ENCODE measurements at regions not wholly inside any gene's neighbourhood (a gene's known extent, or its start where the extent isn't known, plus 50 kb on each side); places are given as distances from the start of the nearest gene placed in this dataset.

DNA sequence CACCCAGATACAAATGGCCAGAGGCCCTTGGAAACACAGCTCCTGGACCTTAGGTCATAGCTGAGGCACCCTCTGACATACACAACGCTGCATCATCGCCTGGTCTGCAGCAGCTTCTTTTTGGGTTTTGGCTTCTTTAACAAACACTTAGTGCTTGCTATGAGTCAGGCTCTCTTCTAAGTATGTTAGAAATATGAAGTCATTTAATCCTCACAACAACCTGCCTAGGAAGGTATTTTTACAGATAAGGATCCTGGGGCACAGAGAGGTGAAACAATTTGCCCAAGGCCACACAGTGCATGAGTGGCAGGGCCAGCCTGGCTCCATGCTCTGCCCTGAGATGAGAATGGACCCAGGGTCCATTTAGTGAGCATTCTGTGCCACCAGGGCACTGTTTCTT is 96.6 kb downstream of the TMEM17 start:
- H3K4ac ChIP-seq (ENCODE audit: low read depth, low read length) = no peak overlapping the region
- BruUV-seq (replicated peaks) = no TSS peak
- no peak overlapping the region for H3K14ac ChIP-seq (replicated peaks; ENCODE audit: low read depth, low read length)
- dilution Hi-C loops (cut with HindIII; ENCODE audit: low sequenced_read_pairs, unreplicated experiment) = no loop called here
- ATAC-seq (ENCODE audit: low read depth) = peak; percentile 42
- H2AK9ac ChIP-seq (replicated peaks; ENCODE audit: low read depth, low read length, poor library complexity) = no peak overlapping the region
- H3K36me3 ChIP-seq (ENCODE audit: control insufficient read depth, insufficient read depth, low read length) = no peaks in the 10 kb centered on the region
- no peak overlapping the region for H3K4me3 ChIP-seq (ENCODE audit: insufficient read depth, low read depth, low read length)
- H3K23ac ChIP-seq (ENCODE audit: low read depth, low read length) = no peak overlapping the region
- H3K4me2 ChIP-seq (ENCODE audit: low read depth, low read length) = no peak overlapping the region
- no peak overlapping the region for H2AK5ac ChIP-seq (ENCODE audit: low read depth, low read length)
- no peak overlapping the region for H2BK20ac ChIP-seq (ENCODE audit: low read depth, low read length)
- intact Hi-C loops (cut with micrococcal nuclease) = no loop called here
- H3K27me3 ChIP-seq (ENCODE audit: control insufficient read depth, insufficient read depth, low read length) = peaks cover 5% of the 10 kb centered on the region
- H2BK120ac ChIP-seq (ENCODE audit: low read depth, low read length) = no peak overlapping the region
- no peaks in the 10 kb centered on the region for H3K79me1 ChIP-seq (ENCODE audit: low read depth in 1 of 2, low read length in 2 of 2)
- H4K91ac ChIP-seq (ENCODE audit: insufficient read depth, low read depth, low read length) = no peak overlapping the region
- ChIA-PET POLR2A (ENCODE audit: unreplicated experiment) (no interaction called here), CTCF (interaction anchor here (1.0 kb wide), 1 partner anchor 481 kb away, joined by 3 read pairs; no protein-coding TSS in a partner anchor)
- H2BK5ac ChIP-seq (ENCODE audit: low read depth, low read length, poor library complexity, severe bottlenecking) = no peak overlapping the region
- no peak for TF ChIP-seq BHLHE40 (IDR thresholded peaks at IDR 0.05; ENCODE audit: low read depth, low read length)
- TF ChIP-seq CEBPB (IDR thresholded peaks at IDR 0.05; ENCODE audit: low read depth, low read length) = no peak
- no peak for TF ChIP-seq RFX5 (IDR thresholded peaks at IDR 0.05; ENCODE audit: low read depth, low read length)
- no peak for TF ChIP-seq SMC3 (IDR thresholded peaks at IDR 0.05; ENCODE audit: low read depth, low read length)
- TF ChIP-seq, protein P1, sequence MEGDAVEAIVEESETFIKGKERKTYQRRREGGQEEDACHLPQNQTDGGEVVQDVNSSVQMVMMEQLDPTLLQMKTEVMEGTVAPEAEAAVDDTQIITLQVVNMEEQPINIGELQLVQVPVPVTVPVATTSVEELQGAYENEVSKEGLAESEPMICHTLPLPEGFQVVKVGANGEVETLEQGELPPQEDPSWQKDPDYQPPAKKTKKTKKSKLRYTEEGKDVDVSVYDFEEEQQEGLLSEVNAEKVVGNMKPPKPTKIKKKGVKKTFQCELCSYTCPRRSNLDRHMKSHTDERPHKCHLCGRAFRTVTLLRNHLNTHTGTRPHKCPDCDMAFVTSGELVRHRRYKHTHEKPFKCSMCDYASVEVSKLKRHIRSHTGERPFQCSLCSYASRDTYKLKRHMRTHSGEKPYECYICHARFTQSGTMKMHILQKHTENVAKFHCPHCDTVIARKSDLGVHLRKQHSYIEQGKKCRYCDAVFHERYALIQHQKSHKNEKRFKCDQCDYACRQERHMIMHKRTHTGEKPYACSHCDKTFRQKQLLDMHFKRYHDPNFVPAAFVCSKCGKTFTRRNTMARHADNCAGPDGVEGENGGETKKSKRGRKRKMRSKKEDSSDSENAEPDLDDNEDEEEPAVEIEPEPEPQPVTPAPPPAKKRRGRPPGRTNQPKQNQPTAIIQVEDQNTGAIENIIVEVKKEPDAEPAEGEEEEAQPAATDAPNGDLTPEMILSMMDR (conservative IDR thresholded peaks at IDR 0.05; ENCODE audit: low read depth, low read length) = no peak
- TF ChIP-seq POLR2A (IDR thresholded peaks at IDR 0.05; ENCODE audit: low read depth, low read length) = no peak
- TF ChIP-seq MXI1 (IDR thresholded peaks at IDR 0.05; ENCODE audit: borderline replicate concordance, low read depth, low read length) = no peak
- TF ChIP-seq, protein P2, sequence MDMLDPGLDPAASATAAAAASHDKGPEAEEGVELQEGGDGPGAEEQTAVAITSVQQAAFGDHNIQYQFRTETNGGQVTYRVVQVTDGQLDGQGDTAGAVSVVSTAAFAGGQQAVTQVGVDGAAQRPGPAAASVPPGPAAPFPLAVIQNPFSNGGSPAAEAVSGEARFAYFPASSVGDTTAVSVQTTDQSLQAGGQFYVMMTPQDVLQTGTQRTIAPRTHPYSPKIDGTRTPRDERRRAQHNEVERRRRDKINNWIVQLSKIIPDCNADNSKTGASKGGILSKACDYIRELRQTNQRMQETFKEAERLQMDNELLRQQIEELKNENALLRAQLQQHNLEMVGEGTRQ (IDR thresholded peaks at IDR 0.05; ENCODE audit: low read depth, low read length) = no peak
- TF ChIP-seq, protein P3, sequence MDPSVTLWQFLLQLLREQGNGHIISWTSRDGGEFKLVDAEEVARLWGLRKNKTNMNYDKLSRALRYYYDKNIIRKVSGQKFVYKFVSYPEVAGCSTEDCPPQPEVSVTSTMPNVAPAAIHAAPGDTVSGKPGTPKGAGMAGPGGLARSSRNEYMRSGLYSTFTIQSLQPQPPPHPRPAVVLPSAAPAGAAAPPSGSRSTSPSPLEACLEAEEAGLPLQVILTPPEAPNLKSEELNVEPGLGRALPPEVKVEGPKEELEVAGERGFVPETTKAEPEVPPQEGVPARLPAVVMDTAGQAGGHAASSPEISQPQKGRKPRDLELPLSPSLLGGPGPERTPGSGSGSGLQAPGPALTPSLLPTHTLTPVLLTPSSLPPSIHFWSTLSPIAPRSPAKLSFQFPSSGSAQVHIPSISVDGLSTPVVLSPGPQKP (IDR thresholded peaks at IDR 0.05; ENCODE audit: borderline replicate concordance, low read depth, low read length) = no peak
- no peak for TF ChIP-seq NFE2L2 (IDR thresholded peaks at IDR 0.05; ENCODE audit: low read depth, low read length)
- TF ChIP-seq CHD1 (IDR thresholded peaks at IDR 0.05; ENCODE audit: low read depth, low read length) = no peak
- TF ChIP-seq MAFK (IDR thresholded peaks at IDR 0.05; ENCODE audit: low read depth, low read length) = no peak
- TF ChIP-seq MAZ (IDR thresholded peaks at IDR 0.05; ENCODE audit: borderline replicate concordance, low read depth, low read length) = no peak
- peak; percentile 49 for DNase-seq
- peaks cover 2% of the 10 kb centered on the region; the same call in 1 of the 2 replicates for H3K4me1 ChIP-seq (ENCODE audit: control insufficient read depth, insufficient read depth, low read length)
- H3K9me1 ChIP-seq (ENCODE audit: insufficient read depth, low read length) = no peaks in the 10 kb centered on the region
- H3K9me3 ChIP-seq (ENCODE audit: control insufficient read depth, insufficient read depth, low read length) = no peaks in the 10 kb centered on the region
- no peak overlapping the region for H2AFZ ChIP-seq (replicated peaks; ENCODE audit: low read length, poor library complexity)
- no peak overlapping the region for H4K8ac ChIP-seq (ENCODE audit: low read depth in 2 of 2, low read length in 2 of 2)
- no peak overlapping the region for H3K56ac ChIP-seq (ENCODE audit: extremely low read depth, insufficient read depth, low read length)
- no CpG with 5 or more reads among the region's 2 CpGs for WGBS, 2 experiments (ENCODE audit: extremely low coverage in 2 of 2, insufficient read length in 1 of 2)
- no peak overlapping the region for H3K18ac ChIP-seq (ENCODE audit: low read depth, low read length)
- no peak overlapping the region for H3K27ac ChIP-seq (ENCODE audit: insufficient read depth, low read length)
- no peak overlapping the region for H3K9ac ChIP-seq (ENCODE audit: low read depth, low read length)
- in situ Hi-C loops (cut with MboI; ENCODE audit: low sequenced_read_pairs) = no loop called here
- no peak overlapping the region for H4K5ac ChIP-seq (ENCODE audit: low read depth, low read length)
- no peaks in the 10 kb centered on the region for H4K20me1 ChIP-seq (ENCODE audit: insufficient read depth, low read length)
- H2BK15ac ChIP-seq (ENCODE audit: low read depth, low read length) = no peak overlapping the region

Measured in IMR-90 (cell line).